ENCODE measurements at regions not wholly inside any gene's neighbourhood (a gene's known extent, or its start where the extent isn't known, plus 50 kb on each side); places are given as distances from the start of the nearest gene placed in this dataset.
"Not testable (repeated sequence)": the region's sequence is repeated elsewhere in the genome, so short reads cannot be mapped to it uniquely, and the experiment has no call there.

DNA sequence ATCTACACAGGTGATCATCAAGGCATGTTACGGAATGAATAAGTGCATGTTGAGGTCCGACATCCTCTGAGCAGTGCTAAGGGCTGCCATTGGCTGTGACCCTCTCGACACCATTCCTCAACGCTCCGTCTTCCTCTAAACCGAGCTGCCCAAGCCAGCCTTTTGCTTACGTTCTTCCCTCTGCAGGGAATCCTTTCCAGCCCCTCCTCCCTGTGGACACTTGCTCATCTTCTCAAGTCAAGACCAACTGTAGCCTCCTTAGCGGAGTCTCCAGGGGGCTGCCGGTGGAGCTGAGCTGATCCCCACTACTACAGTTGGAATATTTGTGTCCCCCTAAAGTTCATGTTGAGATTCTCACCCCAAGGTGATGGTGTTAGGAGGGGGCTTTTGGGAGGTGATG is 781.0 kb downstream of the TBC1D22A start:
- DNase-seq (ENCODE audit: low read depth), result no peak

- no peak for DNase-seq (ENCODE audit: low read depth)
Measured at GRCh38 chr22:47540011-47540410, 777.6 kb downstream of the TBC1D22A start.

GRCh38 chr22:47539374-47539773 is 776.9 kb downstream of the TBC1D22A start:
- DNase-seq (ENCODE audit: low read depth), result no peak

- no peak for DNase-seq (ENCODE audit: low read depth)
Measured at GRCh38 chr22:47535681-47536080, 773.2 kb downstream of the TBC1D22A start.

DNA sequence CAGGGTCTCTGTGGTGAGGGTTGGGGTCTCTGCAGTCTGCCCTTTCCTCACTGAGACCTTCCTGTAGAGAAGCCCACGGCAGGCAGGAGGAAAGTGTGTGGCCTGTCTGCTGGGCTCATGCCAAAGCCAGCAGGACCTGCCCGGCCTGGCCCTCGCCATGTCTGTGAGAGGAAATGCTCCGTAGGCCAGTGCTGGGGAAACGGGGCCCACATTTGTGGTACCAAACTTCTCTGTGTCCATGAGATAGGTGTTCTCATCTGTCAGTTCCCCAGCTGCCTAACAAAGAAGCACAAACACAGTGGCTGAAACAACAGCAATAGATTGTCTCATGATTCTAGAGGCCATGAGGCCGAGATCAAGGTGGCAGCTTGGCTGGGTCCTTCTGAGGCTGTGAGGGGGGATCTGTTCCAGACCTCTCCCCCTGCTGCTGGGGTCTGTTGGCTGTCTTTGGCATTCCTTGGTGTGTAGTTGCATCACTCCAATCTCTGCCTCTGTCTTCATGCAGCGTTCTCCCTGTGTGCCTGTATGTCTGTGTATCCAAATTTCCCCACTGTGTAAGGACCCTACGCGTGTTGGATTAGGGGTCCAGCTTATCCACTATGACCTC is 772.5 kb downstream of the TBC1D22A start:
- no peak for DNase-seq (ENCODE audit: low read depth)

DNA sequence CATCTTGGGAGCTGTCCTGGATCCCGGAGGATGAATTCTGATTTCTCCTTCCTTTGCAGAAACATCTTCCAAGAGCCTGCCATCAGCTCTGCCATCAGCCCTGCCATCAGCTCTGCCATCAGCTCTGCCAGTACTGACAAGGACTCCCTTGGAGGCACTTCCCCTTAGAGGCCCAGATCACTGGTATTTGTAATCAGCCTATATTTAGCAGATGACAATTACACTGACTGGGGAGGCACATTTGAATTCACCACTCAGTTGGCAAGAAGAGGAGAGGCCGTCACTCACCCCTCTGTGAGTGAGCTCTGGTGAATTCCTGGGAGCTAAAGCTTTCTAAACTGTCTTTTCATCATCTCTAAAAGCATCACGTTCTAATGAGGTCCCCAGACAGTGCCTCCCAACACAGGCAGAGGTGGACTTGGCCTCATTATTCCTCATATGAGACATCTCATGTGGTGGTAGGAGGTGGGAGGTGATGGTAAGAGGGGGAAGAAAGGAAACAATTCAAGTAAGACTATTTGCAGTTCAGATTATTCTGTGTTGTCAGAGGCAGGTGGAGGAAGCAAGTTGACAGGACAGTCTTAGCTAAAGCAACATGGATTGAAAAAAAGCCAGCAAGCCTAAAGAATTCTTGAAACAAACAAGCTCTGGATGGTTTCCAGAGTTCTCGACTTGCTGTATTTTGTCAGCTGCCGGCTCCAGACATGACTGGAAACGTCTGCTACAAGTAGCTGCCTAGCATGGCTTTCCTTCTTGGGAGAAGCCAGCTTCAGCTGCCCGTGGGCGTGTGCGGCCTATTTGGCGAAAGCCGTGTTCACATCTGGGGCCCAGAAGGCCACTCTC is 771.7 kb downstream of the TBC1D22A start:
- DNase-seq (ENCODE audit: low read depth), result no peak

DNA sequence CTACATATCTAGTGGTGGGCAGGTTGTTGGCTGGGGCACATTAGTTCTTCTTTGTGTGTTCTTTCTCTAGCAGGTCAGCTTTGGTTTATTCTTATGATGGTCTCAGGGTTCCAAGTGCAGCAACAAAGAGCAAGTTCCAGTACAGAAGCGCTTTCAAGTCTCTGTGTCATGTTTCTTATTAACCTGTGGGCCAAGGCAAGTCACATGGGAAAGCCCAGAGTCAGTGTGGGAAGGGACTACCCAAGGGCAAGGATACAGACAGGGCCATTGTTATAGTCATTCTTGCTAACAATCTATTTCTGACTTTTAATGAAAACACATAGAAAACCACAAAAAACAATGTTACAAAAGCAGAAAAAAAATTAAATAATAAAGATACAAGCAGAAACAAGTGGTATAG is 754.6 kb downstream of the TBC1D22A start:
- no peak for DNase-seq (ENCODE audit: low read depth)

DNA sequence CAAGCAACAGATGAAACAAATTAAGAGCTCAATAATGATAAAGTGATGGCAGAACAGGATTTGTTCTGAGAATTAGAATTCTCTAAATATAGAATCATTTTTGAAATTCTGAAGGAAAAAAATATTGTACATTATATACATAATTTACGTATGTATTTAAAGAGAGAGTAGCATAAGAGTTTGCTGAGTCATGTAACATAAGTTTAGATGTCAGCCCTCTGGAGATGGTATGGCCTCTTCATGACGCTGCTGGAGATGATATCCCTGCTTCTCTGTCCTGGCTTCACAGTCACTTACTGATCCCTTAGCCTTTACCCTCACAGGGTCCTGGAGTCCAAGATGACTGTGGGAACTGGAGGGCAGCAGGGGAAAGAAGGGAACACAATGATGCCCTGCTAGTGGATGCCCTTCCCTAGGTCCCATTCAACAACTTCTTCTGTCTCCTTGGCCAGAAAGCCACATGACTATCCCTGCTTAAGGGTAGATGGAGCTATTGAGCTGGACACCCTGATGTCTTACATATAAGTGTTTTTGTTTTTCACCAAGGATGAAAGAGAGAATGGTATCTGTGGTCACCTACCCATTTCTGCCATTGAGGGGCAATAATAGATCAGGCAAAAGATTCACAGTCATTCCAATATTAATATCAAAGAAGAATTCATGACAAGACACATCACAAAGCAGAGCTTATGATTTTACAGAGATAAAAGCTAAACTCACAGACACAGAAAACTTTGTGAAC is 753.1 kb downstream of the TBC1D22A start:
- DNase-seq (ENCODE audit: low read depth), result no peak

GRCh38 chr22:47512617-47513016 is 750.2 kb downstream of the TBC1D22A start:
- no peak for DNase-seq (ENCODE audit: low read depth)

DNA sequence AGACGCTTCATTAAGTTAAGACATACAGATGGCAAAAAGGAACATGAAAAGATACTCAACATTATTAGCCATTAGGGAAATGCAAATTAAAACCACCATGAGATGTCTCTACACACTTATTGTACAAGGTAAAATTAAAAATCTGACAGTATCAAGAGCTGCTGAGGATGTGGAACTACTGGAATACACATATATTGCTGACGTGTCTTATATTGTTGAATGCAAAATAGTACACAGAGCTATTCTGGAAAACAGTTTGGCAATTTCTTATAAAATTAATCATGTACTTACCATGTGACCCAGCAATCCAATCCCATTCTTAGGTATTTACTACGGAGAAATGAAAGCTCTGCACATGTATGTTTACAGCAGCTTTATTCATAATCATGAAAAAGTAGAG is 742.5 kb downstream of the TBC1D22A start:
- DNase-seq (ENCODE audit: low read depth), result no peak

DNA sequence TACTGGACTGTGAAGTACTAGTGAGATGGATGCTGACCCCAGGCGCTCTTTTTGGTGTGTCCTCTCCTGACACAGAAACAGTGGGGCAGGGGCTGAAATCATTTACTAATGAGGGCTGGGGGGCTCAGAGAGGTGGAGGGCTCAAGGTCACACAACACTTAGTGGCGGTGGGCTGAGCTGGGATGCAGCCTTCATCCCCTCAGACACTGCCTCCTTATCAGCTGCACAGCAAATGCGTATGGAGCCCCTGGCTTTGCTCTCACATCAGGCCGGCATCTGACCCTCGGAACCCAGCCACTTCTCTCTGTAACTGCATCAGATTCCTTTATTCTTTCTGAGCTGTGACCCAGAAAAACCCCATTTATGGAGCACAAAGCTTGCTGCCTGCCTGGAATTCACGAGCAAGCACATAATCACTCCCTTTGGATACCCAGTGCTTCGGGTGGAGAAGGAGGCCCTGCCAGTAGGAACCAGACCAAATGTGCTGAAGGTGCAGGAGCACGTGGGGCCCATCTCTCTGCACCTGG is 736.6 kb downstream of the TBC1D22A start:
- DNase-seq (ENCODE audit: low read depth), result no peak

DNA sequence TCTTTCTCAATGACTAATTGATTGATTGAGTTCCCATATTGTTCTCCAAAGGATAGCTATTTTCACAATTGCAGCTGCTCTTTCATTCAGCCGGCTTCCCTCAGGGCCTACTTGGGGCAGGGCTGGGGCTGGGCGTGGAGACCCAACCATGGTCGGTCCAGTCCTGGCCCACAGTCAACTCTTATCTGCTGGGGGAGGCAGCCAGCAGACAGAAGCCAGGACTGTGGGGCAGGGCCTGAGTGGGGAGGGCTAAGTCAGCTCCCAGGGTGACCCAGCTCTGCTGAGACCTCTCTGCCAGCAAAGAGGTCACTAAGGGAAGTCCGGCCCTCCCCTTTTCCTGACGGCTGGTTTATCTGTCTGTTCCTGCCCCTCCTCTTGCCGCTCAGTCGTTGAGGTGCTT is 735.2 kb downstream of the TBC1D22A start:
- no peak for DNase-seq (ENCODE audit: low read depth)

DNA sequence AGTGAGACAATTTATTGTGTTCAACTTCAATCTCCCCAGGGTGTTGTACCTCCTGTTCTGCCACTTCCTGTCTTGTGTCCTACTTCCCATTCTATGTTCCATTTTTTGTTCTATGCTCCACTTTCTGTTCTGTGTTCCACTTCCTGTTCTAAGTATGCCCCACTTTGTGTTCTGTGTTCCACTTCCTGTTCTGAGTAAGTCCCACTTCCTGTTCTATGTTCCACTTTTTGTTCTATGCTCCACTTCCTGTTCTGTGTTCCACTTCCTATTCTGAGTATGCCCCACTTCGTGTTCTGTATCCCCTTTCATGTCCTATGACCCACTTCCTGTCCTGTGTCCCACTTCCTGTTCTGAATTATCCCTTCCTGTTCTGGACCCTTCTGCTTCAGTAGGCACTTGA is 732.7 kb downstream of the TBC1D22A start:
- no peak for DNase-seq (ENCODE audit: low read depth)

GRCh38 chr22:47488131-47488530 is 725.7 kb downstream of the TBC1D22A start:
- not testable (repeated sequence) for DNase-seq (ENCODE audit: low read depth)

- no peak for DNase-seq (ENCODE audit: low read depth)
Measured at GRCh38 chr22:47486569-47487312, 724.3 kb downstream of the TBC1D22A start.

DNA sequence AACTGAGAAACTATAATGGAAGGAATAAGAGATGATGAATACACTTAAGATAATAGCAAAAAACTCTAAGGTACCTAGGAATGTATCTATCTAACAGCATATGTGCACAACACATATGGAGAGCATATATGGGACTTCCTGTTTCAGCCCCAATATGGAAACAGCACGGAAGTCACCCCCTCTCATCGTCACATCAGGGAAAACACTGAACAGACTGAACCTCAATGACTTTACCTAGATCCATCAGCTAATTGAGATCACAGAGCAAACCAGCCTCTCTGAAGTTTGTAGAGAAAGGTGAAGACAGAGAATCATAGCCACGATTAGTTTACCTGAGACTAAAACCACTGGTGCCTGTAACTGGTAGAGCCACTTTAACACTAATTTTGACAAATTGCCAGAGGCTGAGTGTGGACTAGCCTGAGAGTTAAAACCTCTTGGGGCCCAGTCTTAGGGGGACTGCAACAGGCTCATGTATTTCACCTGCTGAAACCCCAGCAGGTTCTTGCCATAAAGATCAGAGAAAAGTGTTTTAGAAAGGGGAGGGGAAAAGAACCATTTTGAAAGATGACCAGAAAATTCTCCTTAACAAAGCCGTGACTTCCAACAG is 722.6 kb downstream of the TBC1D22A start:
- no peak for DNase-seq (ENCODE audit: low read depth)

- DNase-seq (ENCODE audit: low read depth), result no peak
Measured at GRCh38 chr22:47476231-47476630, 713.8 kb downstream of the TBC1D22A start.

- no peak for DNase-seq (ENCODE audit: low read depth)
Measured at GRCh38 chr22:47474895-47475294, 712.4 kb downstream of the TBC1D22A start.

GRCh38 chr22:47474464-47474863 is 712.0 kb downstream of the TBC1D22A start:
- DNase-seq (ENCODE audit: low read depth), result no peak

- DNase-seq (ENCODE audit: low read depth), result no peak
Measured at GRCh38 chr22:47472636-47473035, 710.2 kb downstream of the TBC1D22A start.

GRCh38 chr22:47471406-47471805 is 709.0 kb downstream of the TBC1D22A start:
- no peak for DNase-seq (ENCODE audit: low read depth)

DNA sequence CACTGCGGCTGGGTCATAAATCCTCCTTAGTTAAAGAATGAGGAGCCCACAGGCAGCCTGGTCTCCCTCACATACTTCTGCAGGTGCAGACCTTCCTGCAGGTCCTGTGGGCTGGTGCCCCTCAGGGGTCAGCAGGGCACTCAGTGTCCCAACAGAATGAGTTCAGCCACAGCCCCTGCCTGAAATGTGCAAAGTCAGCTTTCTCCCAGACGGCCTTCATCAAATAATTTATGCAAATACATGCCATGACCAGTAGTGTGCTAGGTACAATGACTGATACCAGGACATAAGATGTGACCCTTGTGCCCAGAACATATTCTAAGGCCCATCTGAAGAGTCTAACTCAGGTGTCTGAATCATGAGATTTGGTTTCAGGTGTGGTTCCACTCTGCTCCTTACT is 703.4 kb downstream of the TBC1D22A start:
- no peak for DNase-seq (ENCODE audit: low read depth)

All from HS-5 (cell line).